Loucy (cell line): ENCODE measurements at regions not wholly inside any gene's neighbourhood (a gene's known extent, or its start where the extent isn't known, plus 50 kb on each side); places are given as distances from the start of the nearest gene placed in this dataset.
"Not testable (repeated sequence)": the region's sequence is repeated elsewhere in the genome, so short reads cannot be mapped to it uniquely, and the experiment has no call there.

ENCODE experiments used
- H2AFZ ChIP-seq: fragments of 200-600 bp; sonication (generic); 2 replicates; pipeline ENCODE4 v1.6.0; 2016; ENCODE audit warnings: antibody characterized with exemption, mild to moderate bottlenecking, low read length, moderate library complexity
- H3F3A ChIP-seq: fragments of 200-600 bp; 2 replicates; pipeline ENCODE4 v1.6.0; 2016; ENCODE audit warnings: antibody characterized with exemption, low read depth, mild to moderate bottlenecking
- H3K27me3 ChIP-seq: fragments of 200-600 bp; sonication (generic); 2 replicates; pipeline ENCODE4 v1.6.1; 2014; ENCODE audit warnings: low read length, mild to moderate bottlenecking; ENCODE audit not compliant: insufficient read depth, poor library complexity, severe bottlenecking
- H3K36me3 ChIP-seq: fragments of 200-600 bp; sonication (generic); 2 replicates; pipeline ENCODE4 v1.6.1; 2016; ENCODE audit warnings: low read length; ENCODE audit not compliant: insufficient read depth
- H3K4me1 ChIP-seq: fragments of 200-600 bp; sonication (generic); 2 replicates; pipeline ENCODE4 v1.5.1; 2014; ENCODE audit warnings: low read length, mild to moderate bottlenecking; ENCODE audit not compliant: insufficient read depth, poor library complexity, severe bottlenecking
- H3K4me2 ChIP-seq: fragments of 200-600 bp; sonication (generic); 2 replicates; pipeline ENCODE4 v1.6.0; 2014; ENCODE audit warnings: antibody characterized with exemption, low read length, low read depth, mild to moderate bottlenecking; ENCODE audit not compliant: poor library complexity, severe bottlenecking
- H3K4me3 ChIP-seq: fragments of 200-600 bp; sonication (generic); 2 replicates; pipeline ENCODE4 v1.5.1; 2014; ENCODE audit warnings: low read length, mild to moderate bottlenecking, mixed read lengths; ENCODE audit not compliant: poor library complexity, severe bottlenecking
- H3K79me2 ChIP-seq: fragments of 200-600 bp; sonication (generic); 2 replicates; pipeline ENCODE4 v1.6.1; 2014; ENCODE audit warnings: low read length; ENCODE audit not compliant: insufficient read depth
- H3K9ac ChIP-seq: fragments of 200-600 bp; sonication (generic); 2 replicates; pipeline ENCODE4 v1.6.0; 2014; ENCODE audit warnings: mild to moderate bottlenecking, low read depth, low read length, moderate library complexity; ENCODE audit not compliant: poor library complexity, severe bottlenecking
- H3K9me2 ChIP-seq: fragments of 200-600 bp; sonication (generic); replicated peaks from 2 replicates; pipeline ENCODE4 v1.6.1; 2016; ENCODE audit warnings: low read depth, low read length, mixed read lengths
- H3K9me3 ChIP-seq: fragments of 200-600 bp; sonication (generic); 2 replicates; pipeline ENCODE4 v1.6.1; 2014; ENCODE audit warnings: mild to moderate bottlenecking, antibody characterized with exemption, low read length, low read depth; ENCODE audit not compliant: insufficient read depth
- H4K20me1 ChIP-seq: fragments of 200-600 bp; sonication (generic); 2 replicates; pipeline ENCODE4 v1.6.0; 2014; ENCODE audit warnings: antibody characterized with exemption, low read length, mild to moderate bottlenecking; ENCODE audit not compliant: insufficient read depth, poor library complexity, severe bottlenecking
- EZH2phosphoT487 ChIP-seq: fragments of 200-600 bp; IDR thresholded peaks from 2 replicates; pipeline ENCODE4 v1.6.1; 2018; ENCODE audit warnings: antibody characterized with exemption, mild to moderate bottlenecking, moderate library complexity, borderline replicate concordance
- TF ChIP-seq, protein P1 (sequence below): fragments of 200-600 bp; sonication (generic); conservative IDR thresholded peaks from 2 replicates; pipeline ENCODE4 v1.5.1; 2014; ENCODE audit warnings: mild to moderate bottlenecking, antibody characterized with exemption, low read length

DNA sequence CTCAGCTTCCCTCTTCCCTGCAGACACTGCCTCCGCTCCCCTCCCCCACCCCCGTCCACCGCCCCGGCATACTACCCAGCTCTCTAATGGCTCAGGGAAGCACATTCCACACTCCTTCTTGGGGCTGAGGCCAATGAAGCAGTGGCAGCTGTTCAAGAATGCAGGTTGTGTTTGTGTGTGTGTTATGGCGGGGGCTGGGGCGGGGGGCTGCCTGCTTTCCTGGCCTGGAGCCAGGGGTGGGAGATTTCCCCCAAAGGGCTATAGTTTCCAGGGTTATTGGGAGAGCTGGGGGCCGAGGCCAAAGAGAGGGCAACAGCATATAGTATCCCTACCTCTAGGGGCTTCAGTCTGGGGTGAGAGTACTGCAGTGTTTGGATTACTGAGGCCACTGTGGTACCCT is 149.4 kb downstream of the EFNB1 start:
- no peak overlapping the region for H3K4me2 ChIP-seq
- H3K9me2 ChIP-seq, result no peaks in the 10 kb centered on the region
- H3K9ac ChIP-seq, result no peak overlapping the region
- no peak overlapping the region for H2AFZ ChIP-seq
- no peaks in the 10 kb centered on the region for H3K36me3 ChIP-seq
- no peaks in the 10 kb centered on the region for H3K79me2 ChIP-seq
- TF ChIP-seq, protein P1, sequence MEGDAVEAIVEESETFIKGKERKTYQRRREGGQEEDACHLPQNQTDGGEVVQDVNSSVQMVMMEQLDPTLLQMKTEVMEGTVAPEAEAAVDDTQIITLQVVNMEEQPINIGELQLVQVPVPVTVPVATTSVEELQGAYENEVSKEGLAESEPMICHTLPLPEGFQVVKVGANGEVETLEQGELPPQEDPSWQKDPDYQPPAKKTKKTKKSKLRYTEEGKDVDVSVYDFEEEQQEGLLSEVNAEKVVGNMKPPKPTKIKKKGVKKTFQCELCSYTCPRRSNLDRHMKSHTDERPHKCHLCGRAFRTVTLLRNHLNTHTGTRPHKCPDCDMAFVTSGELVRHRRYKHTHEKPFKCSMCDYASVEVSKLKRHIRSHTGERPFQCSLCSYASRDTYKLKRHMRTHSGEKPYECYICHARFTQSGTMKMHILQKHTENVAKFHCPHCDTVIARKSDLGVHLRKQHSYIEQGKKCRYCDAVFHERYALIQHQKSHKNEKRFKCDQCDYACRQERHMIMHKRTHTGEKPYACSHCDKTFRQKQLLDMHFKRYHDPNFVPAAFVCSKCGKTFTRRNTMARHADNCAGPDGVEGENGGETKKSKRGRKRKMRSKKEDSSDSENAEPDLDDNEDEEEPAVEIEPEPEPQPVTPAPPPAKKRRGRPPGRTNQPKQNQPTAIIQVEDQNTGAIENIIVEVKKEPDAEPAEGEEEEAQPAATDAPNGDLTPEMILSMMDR, result no peak
- TF ChIP-seq EZH2phosphoT487, result no peak
- no peaks in the 10 kb centered on the region for H3F3A ChIP-seq
- no peaks in the 10 kb centered on the region for H3K9me3 ChIP-seq
- no peaks in the 10 kb centered on the region for H3K27me3 ChIP-seq
- no peaks in the 10 kb centered on the region for H3K4me1 ChIP-seq
- H3K4me3 ChIP-seq, result no peak overlapping the region
- no peaks in the 10 kb centered on the region for H4K20me1 ChIP-seq

GRCh38 chrX:68953331-68953730 is 124.5 kb downstream of the EFNB1 start:
- H3K36me3 ChIP-seq, result no peaks in the 10 kb centered on the region
- H2AFZ ChIP-seq, result no peak overlapping the region
- TF ChIP-seq, protein P1, result no peak
- TF ChIP-seq EZH2phosphoT487, result no peak
- no peak overlapping the region for H3K4me2 ChIP-seq
- no peaks in the 10 kb centered on the region for H4K20me1 ChIP-seq
- H3K4me1 ChIP-seq, result no peaks in the 10 kb centered on the region
- no peaks in the 10 kb centered on the region for H3F3A ChIP-seq
- H3K27me3 ChIP-seq, result no peaks in the 10 kb centered on the region
- no peaks in the 10 kb centered on the region for H3K9me2 ChIP-seq
- H3K9ac ChIP-seq, result no peak overlapping the region
- no peaks in the 10 kb centered on the region for H3K9me3 ChIP-seq
- no peaks in the 10 kb centered on the region for H3K79me2 ChIP-seq
- no peak overlapping the region for H3K4me3 ChIP-seq

DNA sequence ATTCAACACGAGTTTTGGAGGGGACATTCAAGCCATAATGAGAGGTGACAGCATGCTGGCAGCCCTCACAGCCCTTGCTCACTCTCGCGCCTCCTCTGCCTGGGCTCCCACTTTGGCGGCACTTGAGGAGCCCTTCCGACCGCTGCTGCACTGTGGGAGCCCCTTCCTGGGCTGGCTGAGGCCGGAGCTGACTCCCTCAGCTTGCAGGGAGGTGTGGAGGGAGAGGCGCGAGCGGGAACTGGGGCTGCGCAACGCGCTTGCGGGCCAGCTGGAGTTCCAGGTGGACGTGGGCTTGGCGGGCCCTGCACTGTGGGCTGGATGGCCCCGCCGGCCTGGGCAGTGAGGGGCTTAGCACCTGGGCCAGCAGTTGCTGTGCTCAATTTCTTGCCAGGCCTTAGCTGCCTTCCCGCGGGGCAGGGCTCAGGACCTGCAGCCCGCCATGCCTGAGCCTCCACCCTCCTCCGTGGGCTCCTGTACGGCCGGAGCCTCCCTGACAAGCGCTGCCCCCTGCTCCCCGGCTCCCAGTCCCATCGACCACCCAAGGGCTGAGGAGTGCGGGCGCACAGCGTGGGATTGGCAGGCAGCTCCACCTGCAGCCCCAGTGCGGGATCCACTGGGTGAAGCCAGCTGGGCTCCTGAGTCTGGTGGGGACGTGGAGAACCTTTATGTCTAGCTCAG is 123.3 kb downstream of the EFNB1 start:
- not testable (repeated sequence) for H3F3A ChIP-seq, H3K27me3 ChIP-seq, H3K4me2 ChIP-seq, H3K36me3 ChIP-seq, H4K20me1 ChIP-seq, H3K9me2 ChIP-seq, H3K9ac ChIP-seq, H3K9me3 ChIP-seq, H3K4me3 ChIP-seq, H2AFZ ChIP-seq, H3K79me2 ChIP-seq
- peaks cover 11% of the 10 kb centered on the region for H3K4me1 ChIP-seq

DNA sequence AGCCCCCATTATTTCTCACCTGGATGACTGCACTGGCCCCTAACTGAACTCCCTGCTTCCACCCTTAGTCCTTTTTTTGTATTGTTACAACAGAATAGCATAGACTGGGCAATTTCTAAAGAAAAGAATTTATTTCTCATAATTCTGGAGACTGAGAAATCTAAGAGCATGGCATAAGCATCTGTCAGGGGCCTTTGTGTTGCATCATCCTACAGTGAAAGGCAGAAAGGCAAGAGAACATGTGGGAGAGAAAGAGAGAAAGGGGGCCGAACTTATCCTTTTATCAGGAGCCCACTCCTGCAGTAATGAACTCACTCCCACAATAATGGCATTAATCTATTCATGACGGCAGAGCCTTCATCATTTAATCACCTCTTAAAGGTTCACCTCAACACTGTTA is 122.1 kb downstream of the EFNB1 start:
- no peaks in the 10 kb centered on the region for H3K36me3 ChIP-seq
- no peak overlapping the region for H3K4me3 ChIP-seq
- no peaks in the 10 kb centered on the region for H3K9me2 ChIP-seq
- H2AFZ ChIP-seq, result no peak overlapping the region
- TF ChIP-seq, protein P1, result no peak
- no peak for TF ChIP-seq EZH2phosphoT487
- no peak overlapping the region for H3K4me2 ChIP-seq
- no peaks in the 10 kb centered on the region for H3K9me3 ChIP-seq
- H3K27me3 ChIP-seq, result no peaks in the 10 kb centered on the region
- no peaks in the 10 kb centered on the region for H3F3A ChIP-seq
- H3K79me2 ChIP-seq, result no peaks in the 10 kb centered on the region
- H4K20me1 ChIP-seq, result no peaks in the 10 kb centered on the region
- H3K4me1 ChIP-seq, result peaks cover 11% of the 10 kb centered on the region
- no peak overlapping the region for H3K9ac ChIP-seq
